Liver (tissue), 8 donors: ENCODE measurements at regions not wholly inside any gene's neighbourhood (a gene's known extent, or its start where the extent isn't known, plus 50 kb on each side); places are given as distances from the start of the nearest gene placed in this dataset.

Experiments
- DNase-seq: peaks from one replicate; pipeline ENCODE4 v3.0.0-alpha.2; 2017; ENCODE audit warnings: low spot score
- H3K27ac ChIP-seq, 2 donors: one replicate each; pipeline ENCODE4 v1.7.0; 2013; ENCODE audit warnings: inconsistent platforms in 2 of 2, low read length in 2 of 2, control low read depth in 1 of 2, low read depth in 1 of 2, mild to moderate bottlenecking in 1 of 2
- H3K27me3 ChIP-seq, 4 donors: one replicate each; pipeline versions ENCODE4 v1.6.1 to v1.7.0; 2013; ENCODE audit warnings: low read length in 3 of 4, inconsistent platforms in 1 of 4, mild to moderate bottlenecking in 1 of 4, moderate library complexity in 1 of 4; ENCODE audit not compliant: control insufficient read depth in 4 of 4, insufficient read depth in 4 of 4
- H3K36me3 ChIP-seq, 4 donors: one replicate each; pipeline versions ENCODE4 v1.6.1 to v1.7.0; 2013; ENCODE audit warnings: low read length in 3 of 4, mild to moderate bottlenecking in 3 of 4, low read depth in 1 of 4, moderate library complexity in 1 of 4; ENCODE audit not compliant: control insufficient read depth in 4 of 4, insufficient read depth in 3 of 4
- H3K4me1 ChIP-seq, 4 donors: one replicate each; pipeline versions ENCODE4 v1.6.1 to v1.7.0; 2013; ENCODE audit warnings: low read length in 3 of 4, mild to moderate bottlenecking in 3 of 4, moderate library complexity in 1 of 4; ENCODE audit not compliant: control insufficient read depth in 4 of 4, insufficient read depth in 4 of 4
- H3K4me3 ChIP-seq, 3 donors: one replicate each; pipeline versions ENCODE4 v1.6.1 to v1.7.0; 2013; ENCODE audit warnings: low read length in 3 of 3, control low read depth in 1 of 3, low read depth in 1 of 3, mild to moderate bottlenecking in 1 of 3
- H3K9ac ChIP-seq, 2 donors: one replicate each; pipeline ENCODE4 v1.7.0; 2013; ENCODE audit warnings: low read length in 2 of 2, mild to moderate bottlenecking in 2 of 2, moderate library complexity in 2 of 2, control low read depth in 1 of 2, low read depth in 1 of 2
- H3K9me3 ChIP-seq, 4 donors: one replicate each; pipeline versions ENCODE4 v1.6.1 to v1.7.0; 2013; ENCODE audit warnings: low read length in 3 of 4; ENCODE audit not compliant: control insufficient read depth in 4 of 4
- EGR1 ChIP-seq, 2 donors: IDR thresholded peaks; 2 replicates each; pipeline ENCODE4 v1.6.1; 2016 to 2018; ENCODE audit warnings: antibody characterized with exemption in 2 of 2, low read depth in 2 of 2
- FOXA1 ChIP-seq: IDR thresholded peaks from 2 replicates; pipeline ENCODE4 v1.6.1; 2016; ENCODE audit warnings: antibody characterized with exemption
- FOXA2 ChIP-seq: IDR thresholded peaks from 2 replicates; pipeline ENCODE4 v1.6.1; 2016; ENCODE audit warnings: antibody characterized with exemption
- GABPA ChIP-seq, 2 donors: IDR thresholded peaks in 1 of 2; conservative IDR thresholded peaks in 1 of 2; 2 replicates each; pipeline ENCODE4 v1.6.1; 2016; ENCODE audit warnings: antibody characterized with exemption in 2 of 2, mild to moderate bottlenecking in 1 of 2, moderate library complexity in 1 of 2
- HNF4A ChIP-seq, 2 donors: conservative IDR thresholded peaks; 2 replicates each; pipeline ENCODE4 v1.6.1; 2016; ENCODE audit warnings: antibody characterized with exemption in 2 of 2, mild to moderate bottlenecking in 2 of 2
- HNF4G ChIP-seq: IDR thresholded peaks from 2 replicates; pipeline ENCODE4 v1.6.1; 2016; ENCODE audit warnings: antibody characterized with exemption
- JUND ChIP-seq, 2 donors: IDR thresholded peaks; 2 replicates each; pipeline ENCODE4 v1.6.1; 2016; ENCODE audit warnings: antibody characterized with exemption in 2 of 2
- NR2F2 ChIP-seq: IDR thresholded peaks from 2 replicates; pipeline ENCODE4 v1.6.1; 2016; ENCODE audit warnings: antibody characterized with exemption
- RAD21 ChIP-seq, 2 donors: IDR thresholded peaks; 2 replicates each; pipeline ENCODE4 v1.6.1; 2016; ENCODE audit warnings: antibody characterized with exemption in 2 of 2, mild to moderate bottlenecking in 2 of 2
- RXRA ChIP-seq, 2 donors: IDR thresholded peaks; 2 replicates each; pipeline ENCODE4 v1.6.1; 2017 to 2018; ENCODE audit warnings: antibody characterized with exemption in 2 of 2, mild to moderate bottlenecking in 1 of 2
- SP1 ChIP-seq: IDR thresholded peaks from 2 replicates; pipeline ENCODE4 v1.6.1; 2018; ENCODE audit warnings: antibody characterized with exemption, mild to moderate bottlenecking
- TAF1 ChIP-seq: conservative IDR thresholded peaks from 2 replicates; pipeline ENCODE4 v1.6.1; 2016; ENCODE audit warnings: antibody characterized with exemption, mild to moderate bottlenecking
- YY1 ChIP-seq: IDR thresholded peaks from 2 replicates; pipeline ENCODE4 v1.6.1; 2016; ENCODE audit warnings: antibody characterized with exemption, mild to moderate bottlenecking
- WGBS: extraction: QIAGEN DNeasy Blood & Tissue Kit; methylation state at CpG from one replicate; pipeline ENCODE4 v1.1.7; 2013; 5-methylcytosine and 5-hydroxymethylcytosine counted together
- TF ChIP-seq, protein P1 (sequence below): fragments of 150-350 bp; IDR thresholded peaks from 2 replicates; pipeline ENCODE4 v1.5.1; 2017; ENCODE audit warnings: improper control_type of control experiment, low read depth, low read length; ENCODE audit not compliant: missing input control
- TF ChIP-seq, protein P2 (sequence below): IDR thresholded peaks from 2 replicates; pipeline ENCODE4 v1.6.1; 2016; ENCODE audit warnings: antibody characterized with exemption
- TF ChIP-seq, protein P3 (sequence below): IDR thresholded peaks from 2 replicates; pipeline ENCODE4 v1.6.1; 2016; ENCODE audit warnings: antibody characterized with exemption
- TF ChIP-seq, protein P4 (sequence below): IDR thresholded peaks from 2 replicates; pipeline ENCODE4 v1.6.1; 2016; ENCODE audit warnings: antibody characterized with exemption, mild to moderate bottlenecking
- TF ChIP-seq, protein P5 (sequence below): IDR thresholded peaks from 2 replicates; pipeline ENCODE4 v1.6.1; 2016; ENCODE audit warnings: antibody characterized with exemption
- donor health status: healthy.
- donor health status: healthy.
- donor health status: healthy.
- donor health status: healthy.
- donor health status: healthy.

DNA sequence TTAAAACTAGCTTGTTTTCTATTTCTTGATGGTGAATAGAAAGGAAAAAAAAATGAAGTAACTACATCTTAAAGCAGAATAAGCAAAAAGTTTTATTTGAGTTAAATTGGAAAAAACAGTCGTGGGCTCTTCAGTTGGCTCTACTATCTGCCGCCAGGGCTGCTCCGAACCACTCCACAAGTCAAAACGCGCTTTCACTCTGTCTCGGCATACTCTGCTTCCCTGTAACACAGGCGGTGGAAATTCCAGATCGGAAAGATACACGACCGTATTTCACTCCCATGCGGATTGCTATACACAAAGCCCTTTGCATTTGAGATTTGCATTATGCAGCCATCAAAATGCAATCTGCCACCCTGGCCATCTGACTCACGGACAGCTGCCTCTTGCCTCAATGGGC is 505.6 kb downstream of the IRX1 start:
- no peak for DNase-seq
- no peak overlapping the region for H3K4me3 ChIP-seq
- no peaks in the 10 kb centered on the region for H3K9me3 ChIP-seq
- H3K36me3 ChIP-seq, result no peaks in the 10 kb centered on the region
- no peak for TF ChIP-seq FOXA1
- H3K27ac ChIP-seq, result no peak overlapping the region
- H3K27me3 ChIP-seq, result no peaks in the 10 kb centered on the region
- no peaks in the 10 kb centered on the region for H3K4me1 ChIP-seq
- no peak overlapping the region for H3K9ac ChIP-seq
- WGBS, result 74% methylated on average over 12 of the region's 12 CpGs

DNA sequence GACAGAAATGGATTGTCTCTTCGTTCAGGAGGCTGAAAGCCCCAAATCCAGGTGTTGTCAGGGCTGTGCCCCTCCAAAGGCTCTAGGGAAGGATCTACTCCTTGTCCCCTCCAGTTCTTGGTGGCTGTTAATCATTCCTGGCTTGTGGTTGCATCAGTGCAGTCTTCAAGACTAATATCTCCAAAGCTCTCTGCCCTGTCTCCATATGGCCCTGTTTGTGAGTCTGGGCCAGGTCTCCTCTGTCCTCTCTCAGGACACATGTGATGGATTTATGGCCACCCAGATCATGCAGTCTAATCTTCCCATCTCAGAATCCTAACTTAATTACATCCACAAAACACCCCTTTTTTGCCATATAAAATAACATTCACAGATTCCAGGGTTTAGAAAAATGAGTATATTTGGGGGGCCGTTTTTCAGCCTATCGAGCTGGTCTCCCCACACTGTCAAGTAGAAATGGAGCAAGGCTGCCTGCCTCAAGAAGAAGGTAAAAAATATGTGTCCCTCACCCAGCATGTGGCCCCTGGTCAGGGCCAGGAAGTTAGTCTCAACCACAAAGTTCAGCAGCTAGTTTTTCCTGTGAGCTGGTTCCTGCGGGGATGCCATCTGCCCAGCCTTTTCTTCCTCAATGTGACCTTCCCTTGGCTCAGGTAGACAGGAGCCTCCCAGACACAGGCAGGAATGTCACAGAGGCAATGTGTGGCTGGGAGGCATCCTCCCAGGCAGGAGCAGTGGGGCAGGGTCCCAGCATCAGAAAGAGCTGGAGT is 509.4 kb downstream of the IRX1 start:
- TF ChIP-seq, protein P1, sequence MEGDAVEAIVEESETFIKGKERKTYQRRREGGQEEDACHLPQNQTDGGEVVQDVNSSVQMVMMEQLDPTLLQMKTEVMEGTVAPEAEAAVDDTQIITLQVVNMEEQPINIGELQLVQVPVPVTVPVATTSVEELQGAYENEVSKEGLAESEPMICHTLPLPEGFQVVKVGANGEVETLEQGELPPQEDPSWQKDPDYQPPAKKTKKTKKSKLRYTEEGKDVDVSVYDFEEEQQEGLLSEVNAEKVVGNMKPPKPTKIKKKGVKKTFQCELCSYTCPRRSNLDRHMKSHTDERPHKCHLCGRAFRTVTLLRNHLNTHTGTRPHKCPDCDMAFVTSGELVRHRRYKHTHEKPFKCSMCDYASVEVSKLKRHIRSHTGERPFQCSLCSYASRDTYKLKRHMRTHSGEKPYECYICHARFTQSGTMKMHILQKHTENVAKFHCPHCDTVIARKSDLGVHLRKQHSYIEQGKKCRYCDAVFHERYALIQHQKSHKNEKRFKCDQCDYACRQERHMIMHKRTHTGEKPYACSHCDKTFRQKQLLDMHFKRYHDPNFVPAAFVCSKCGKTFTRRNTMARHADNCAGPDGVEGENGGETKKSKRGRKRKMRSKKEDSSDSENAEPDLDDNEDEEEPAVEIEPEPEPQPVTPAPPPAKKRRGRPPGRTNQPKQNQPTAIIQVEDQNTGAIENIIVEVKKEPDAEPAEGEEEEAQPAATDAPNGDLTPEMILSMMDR, result no peak
- Histone ChIP-seq H3K9me3 (no peaks in the 10 kb centered on the region), H3K27ac (no peak overlapping the region), H3K4me1 (no peaks in the 10 kb centered on the region), H3K9ac (no peak overlapping the region), H3K36me3 (no peaks in the 10 kb centered on the region), H3K4me3 (no peak overlapping the region), H3K27me3 (no peaks in the 10 kb centered on the region)
- no peak for DNase-seq
- WGBS, result 60% methylated on average over 4 of the region's 4 CpGs

DNA sequence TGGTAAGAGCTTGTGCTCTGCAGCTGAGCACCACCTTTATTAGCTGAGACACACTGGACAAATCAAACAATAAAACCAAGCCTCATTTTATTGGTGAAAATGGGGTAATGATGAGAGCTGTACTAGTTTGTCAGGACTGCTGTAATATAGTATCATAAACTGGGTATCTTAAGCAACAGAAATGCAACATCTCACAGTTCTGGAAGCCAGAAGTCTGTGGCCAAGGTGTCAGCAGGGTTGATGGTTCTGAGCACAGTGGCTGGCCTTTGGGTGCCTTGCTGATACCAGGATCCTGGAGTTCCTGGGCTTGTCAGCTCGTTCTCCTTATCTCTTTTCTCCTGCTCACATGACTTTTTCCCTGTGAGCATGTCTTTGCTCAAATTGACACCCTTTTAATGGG is 513.1 kb downstream of the IRX1 start:
- Histone ChIP-seq H3K4me1 (no peaks in the 10 kb centered on the region), H3K9me3 (no peaks in the 10 kb centered on the region), H3K9ac (no peak overlapping the region), H3K36me3 (no peaks in the 10 kb centered on the region), H3K27me3 (no peaks in the 10 kb centered on the region), H3K27ac (no peak overlapping the region), H3K4me3 (no peak overlapping the region)
- no peak for DNase-seq
- TF ChIP-seq, protein P1, result no peak
- TF ChIP-seq, protein P2, sequence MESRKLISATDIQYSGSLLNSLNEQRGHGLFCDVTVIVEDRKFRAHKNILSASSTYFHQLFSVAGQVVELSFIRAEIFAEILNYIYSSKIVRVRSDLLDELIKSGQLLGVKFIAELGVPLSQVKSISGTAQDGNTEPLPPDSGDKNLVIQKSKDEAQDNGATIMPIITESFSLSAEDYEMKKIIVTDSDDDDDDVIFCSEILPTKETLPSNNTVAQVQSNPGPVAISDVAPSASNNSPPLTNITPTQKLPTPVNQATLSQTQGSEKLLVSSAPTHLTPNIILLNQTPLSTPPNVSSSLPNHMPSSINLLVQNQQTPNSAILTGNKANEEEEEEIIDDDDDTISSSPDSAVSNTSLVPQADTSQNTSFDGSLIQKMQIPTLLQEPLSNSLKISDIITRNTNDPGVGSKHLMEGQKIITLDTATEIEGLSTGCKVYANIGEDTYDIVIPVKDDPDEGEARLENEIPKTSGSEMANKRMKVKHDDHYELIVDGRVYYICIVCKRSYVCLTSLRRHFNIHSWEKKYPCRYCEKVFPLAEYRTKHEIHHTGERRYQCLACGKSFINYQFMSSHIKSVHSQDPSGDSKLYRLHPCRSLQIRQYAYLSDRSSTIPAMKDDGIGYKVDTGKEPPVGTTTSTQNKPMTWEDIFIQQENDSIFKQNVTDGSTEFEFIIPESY, result no peak
- TF ChIP-seq JUND (IDR thresholded peaks at IDR 0.05) (no peak), HNF4A (conservative IDR thresholded peaks at IDR 0.05) (no peak), SP1 (no peak), FOXA1 (no peak), YY1 (no peak), GABPA (IDR thresholded peaks at IDR 0.05 in 1 of 2, conservative IDR thresholded peaks at IDR 0.05 in 1 of 2) (no peak), NR2F2 (no peak), TAF1 (no peak), RAD21 (IDR thresholded peaks at IDR 0.05) (no peak), HNF4G (no peak), RXRA (IDR thresholded peaks at IDR 0.05) (no peak), FOXA2 (no peak), EGR1 (IDR thresholded peaks at IDR 0.05; ENCODE audit: low read depth in 2 of 2) (no peak)
- TF ChIP-seq, protein P3, sequence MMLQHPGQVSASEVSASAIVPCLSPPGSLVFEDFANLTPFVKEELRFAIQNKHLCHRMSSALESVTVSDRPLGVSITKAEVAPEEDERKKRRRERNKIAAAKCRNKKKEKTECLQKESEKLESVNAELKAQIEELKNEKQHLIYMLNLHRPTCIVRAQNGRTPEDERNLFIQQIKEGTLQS, result no peak
- TF ChIP-seq, protein P4, sequence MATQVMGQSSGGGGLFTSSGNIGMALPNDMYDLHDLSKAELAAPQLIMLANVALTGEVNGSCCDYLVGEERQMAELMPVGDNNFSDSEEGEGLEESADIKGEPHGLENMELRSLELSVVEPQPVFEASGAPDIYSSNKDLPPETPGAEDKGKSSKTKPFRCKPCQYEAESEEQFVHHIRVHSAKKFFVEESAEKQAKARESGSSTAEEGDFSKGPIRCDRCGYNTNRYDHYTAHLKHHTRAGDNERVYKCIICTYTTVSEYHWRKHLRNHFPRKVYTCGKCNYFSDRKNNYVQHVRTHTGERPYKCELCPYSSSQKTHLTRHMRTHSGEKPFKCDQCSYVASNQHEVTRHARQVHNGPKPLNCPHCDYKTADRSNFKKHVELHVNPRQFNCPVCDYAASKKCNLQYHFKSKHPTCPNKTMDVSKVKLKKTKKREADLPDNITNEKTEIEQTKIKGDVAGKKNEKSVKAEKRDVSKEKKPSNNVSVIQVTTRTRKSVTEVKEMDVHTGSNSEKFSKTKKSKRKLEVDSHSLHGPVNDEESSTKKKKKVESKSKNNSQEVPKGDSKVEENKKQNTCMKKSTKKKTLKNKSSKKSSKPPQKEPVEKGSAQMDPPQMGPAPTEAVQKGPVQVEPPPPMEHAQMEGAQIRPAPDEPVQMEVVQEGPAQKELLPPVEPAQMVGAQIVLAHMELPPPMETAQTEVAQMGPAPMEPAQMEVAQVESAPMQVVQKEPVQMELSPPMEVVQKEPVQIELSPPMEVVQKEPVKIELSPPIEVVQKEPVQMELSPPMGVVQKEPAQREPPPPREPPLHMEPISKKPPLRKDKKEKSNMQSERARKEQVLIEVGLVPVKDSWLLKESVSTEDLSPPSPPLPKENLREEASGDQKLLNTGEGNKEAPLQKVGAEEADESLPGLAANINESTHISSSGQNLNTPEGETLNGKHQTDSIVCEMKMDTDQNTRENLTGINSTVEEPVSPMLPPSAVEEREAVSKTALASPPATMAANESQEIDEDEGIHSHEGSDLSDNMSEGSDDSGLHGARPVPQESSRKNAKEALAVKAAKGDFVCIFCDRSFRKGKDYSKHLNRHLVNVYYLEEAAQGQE, result no peak
- TF ChIP-seq, protein P5, sequence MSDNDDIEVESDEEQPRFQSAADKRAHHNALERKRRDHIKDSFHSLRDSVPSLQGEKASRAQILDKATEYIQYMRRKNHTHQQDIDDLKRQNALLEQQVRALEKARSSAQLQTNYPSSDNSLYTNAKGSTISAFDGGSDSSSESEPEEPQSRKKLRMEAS, result no peak
- WGBS, result 16% methylated on average over 1 of the region's 1 CpG
